Activated T-cell treated with anti-CD3 and anti-CD28 coated beads, Interleukin-2, amount 50 U/mL, for 48 hours (primary cell): ENCODE measurements at regions not wholly inside any gene's neighbourhood (a gene's known extent, or its start where the extent isn't known, plus 50 kb on each side); places are given as distances from the start of the nearest gene placed in this dataset.
"Not testable (repeated sequence)": the region's sequence is repeated elsewhere in the genome, so short reads cannot be mapped to it uniquely, and the experiment has no call there.

Experiments
- DNase-seq, 2 experiments: peaks; one replicate each; pipeline ENCODE4 v3.0.0-alpha.2; 2020

GRCh38 chr2:53353135-53354114 lies 414.2 kb upstream of the CHAC2 start:
- no peak for DNase-seq

GRCh38 chr2:53347269-53347668 lies 420.3 kb upstream of the CHAC2 start:
- no peak for DNase-seq

- DNase-seq, result no peak
Observed at GRCh38 chr2:53342248-53342647, 425.4 kb upstream of the CHAC2 start.

GRCh38 chr2:53334610-53335009 lies 433.0 kb upstream of the CHAC2 start:
- no peak for DNase-seq

GRCh38 chr2:53331667-53332066 lies 435.9 kb upstream of the CHAC2 start:
- DNase-seq, result no peak

- DNase-seq, result no peak
Observed at GRCh38 chr2:53317861-53318260, 449.7 kb upstream of the CHAC2 start.

GRCh38 chr2:53315149-53315548 lies 452.5 kb upstream of the CHAC2 start:
- DNase-seq, result no peak

- DNase-seq, result no peak
Observed at GRCh38 chr2:53314718-53315117, 452.9 kb upstream of the CHAC2 start.

- DNase-seq, result not testable (repeated sequence)
Observed at GRCh38 chr2:53313644-53314043, 454.0 kb upstream of the CHAC2 start.

- no peak for DNase-seq
Observed at GRCh38 chr2:53312721-53313120, 454.9 kb upstream of the CHAC2 start.

GRCh38 chr2:53312181-53312580 lies 455.4 kb upstream of the CHAC2 start:
- DNase-seq, result no peak

GRCh38 chr2:53303012-53303578 lies 464.5 kb upstream of the CHAC2 start:
- no peak for DNase-seq

GRCh38 chr2:53302455-53302854 lies 465.1 kb upstream of the CHAC2 start:
- no peak for DNase-seq

GRCh38 chr2:53289309-53290006 lies 478.1 kb upstream of the CHAC2 start:
- no peak for DNase-seq

GRCh38 chr2:53286345-53286744 lies 481.3 kb upstream of the CHAC2 start:
- no peak for DNase-seq

GRCh38 chr2:53275743-53276142 lies 491.9 kb upstream of the CHAC2 start:
- no peak for DNase-seq

- no peak for DNase-seq
Observed at GRCh38 chr2:53268626-53269025, 499.0 kb upstream of the CHAC2 start.

GRCh38 chr2:53268086-53268485 lies 499.5 kb upstream of the CHAC2 start:
- no peak for DNase-seq

GRCh38 chr2:53265544-53266299 lies 501.9 kb upstream of the CHAC2 start:
- DNase-seq, result no peak

GRCh38 chr2:53260568-53260967 lies 507.0 kb upstream of the CHAC2 start:
- no peak for DNase-seq

GRCh38 chr2:53259395-53260009 lies 508.1 kb upstream of the CHAC2 start:
- no peak for DNase-seq

GRCh38 chr2:53257287-53257686 lies 510.3 kb upstream of the CHAC2 start:
- no peak for DNase-seq

GRCh38 chr2:53253244-53253643 lies 514.4 kb upstream of the CHAC2 start:
- DNase-seq, result no peak
